B cell (primary cell): ENCODE measurements at regions not wholly inside any gene's neighbourhood (a gene's known extent, or its start where the extent isn't known, plus 50 kb on each side); places are given as distances from the start of the nearest gene placed in this dataset.

Experiments
- ATAC-seq: fragments of 200-7000 bp; cut with Tn5 transposase; one replicate; pipeline ENCODE4 v1.10.0; 2021; ENCODE audit warnings: low read depth, mild to moderate bottlenecking, moderate number of reproducible peaks, moderate library complexity
- CTCF ChIA-PET: fragments of 350-600 bp; sonication (Branson Sonifier 250); formaldehyde crosslinking; loops from one replicate; lab custom pipeline; 2021; ENCODE audit warnings: antibody characterized with exemption, inconsistent platforms; lab: Charles Lee
- POLR2A ChIA-PET: fragments of 350-600 bp; sonication (Branson Sonifier 250); formaldehyde crosslinking; loops from one replicate; lab custom pipeline; 2021; ENCODE audit warnings: antibody characterized with exemption; lab: Charles Lee
- DNase-seq: peaks from one replicate; pipeline ENCODE4 v3.0.0; 2013
- H2AFZ ChIP-seq: 2 replicates; pipeline ENCODE4 v1.6.1; 2012; ENCODE audit warnings: mild to moderate bottlenecking, low read depth, low read length; ENCODE audit not compliant: insufficient read depth, poor library complexity, severe bottlenecking
- H3K27ac ChIP-seq, 2 donors: 1 replicate in 1 of 2; 2 replicates in 1 of 2; pipeline ENCODE4 v1.5.1; 2012 to 2013; ENCODE audit warnings: low read length in 2 of 2, mild to moderate bottlenecking in 2 of 2, moderate library complexity in 1 of 2
- H3K27me3 ChIP-seq, 4 experiments: fragments of 200-600 bp in 1 of 4; sonication (generic) in 1 of 4; replicated peaks in 1 of 4; 1 replicate in 2 of 4; 2 replicates in 2 of 4; pipeline versions ENCODE4 v1.6.1 to v1.7.0; 2013 to 2016; ENCODE audit warnings: low read length in 3 of 4, mild to moderate bottlenecking in 2 of 4, mixed read lengths in 1 of 4, moderate library complexity in 1 of 4; ENCODE audit not compliant: insufficient read depth in 4 of 4, control insufficient read depth in 3 of 4; ENCODE audit errors: control extremely low read depth in 1 of 4
- H3K36me3 ChIP-seq, 2 experiments: replicated peaks in 1 of 2; 1 replicate in 1 of 2; 2 replicates in 1 of 2; pipeline versions ENCODE4 v1.6.1 to v1.7.1; 2013; ENCODE audit warnings: low read length in 1 of 2; ENCODE audit not compliant: insufficient read depth in 2 of 2, control insufficient read depth in 1 of 2; ENCODE audit errors: control extremely low read depth in 1 of 2, extremely low read depth in 1 of 2
- H3K4me1 ChIP-seq, 2 donors: fragments of 200-600 bp in 1 of 2; sonication (generic) in 1 of 2; 1 replicate in 1 of 2; 2 replicates in 1 of 2; pipeline versions ENCODE4 v1.5.1 to v1.6.1; 2013 to 2017; ENCODE audit warnings: low read length in 2 of 2; ENCODE audit not compliant: control insufficient read depth in 2 of 2, insufficient read depth in 2 of 2
- H3K4me2 ChIP-seq: replicated peaks from 2 replicates; pipeline ENCODE3; 2012; ENCODE audit warnings: mild to moderate bottlenecking, low read depth, low read length; ENCODE audit not compliant: poor library complexity, severe bottlenecking
- H3K4me3 ChIP-seq, 5 experiments: fragments of 200-600 bp in 1 of 5; sonication (generic) in 1 of 5; 1 replicate in 3 of 5; 2 replicates in 2 of 5; pipeline versions ENCODE4 v1.5.1 to v1.7.0; 2011 to 2016; ENCODE audit warnings: low read length in 4 of 5, mild to moderate bottlenecking in 4 of 5, low read depth in 2 of 5, control low read depth in 1 of 5, moderate library complexity in 1 of 5; ENCODE audit not compliant: insufficient read depth in 1 of 5; ENCODE audit errors: control extremely low read depth in 1 of 5, extremely low read depth in 1 of 5
- H3K79me2 ChIP-seq: fragments of 200-600 bp; sonication (generic); one replicate; pipeline ENCODE4 v1.6.0; 2016; ENCODE audit warnings: low read length; ENCODE audit not compliant: control insufficient read depth, insufficient read depth
- H3K9ac ChIP-seq: fragments of 200-600 bp; sonication (generic); 2 replicates; pipeline ENCODE4 v1.6.1; 2017; ENCODE audit warnings: mild to moderate bottlenecking, low read length, moderate library complexity
- H3K9me3 ChIP-seq, 3 donors: one replicate each; pipeline versions ENCODE4 v1.6.1 to v1.7.1; 2013; ENCODE audit warnings: low read length in 2 of 3; ENCODE audit not compliant: control insufficient read depth in 2 of 3, insufficient read depth in 1 of 3; ENCODE audit errors: control extremely low read depth in 1 of 3
- H4K20me1 ChIP-seq: 2 replicates; pipeline ENCODE4 v1.6.0; 2012; ENCODE audit warnings: mild to moderate bottlenecking, low read length; ENCODE audit not compliant: insufficient read depth, control insufficient read depth, poor library complexity, severe bottlenecking
- H3K27ac Mint-ChIP-seq: one replicate; pipeline ENCODE4 v1.8.0; 2021; ENCODE audit warnings: mixed read lengths
- H3K27me3 Mint-ChIP-seq: one replicate; pipeline ENCODE4 v1.8.0; 2021; ENCODE audit warnings: mixed read lengths
- H3K4me1 Mint-ChIP-seq: one replicate; pipeline ENCODE4 v1.8.0; 2021; ENCODE audit warnings: mixed read lengths
- H3K4me3 Mint-ChIP-seq: one replicate; pipeline ENCODE4 v1.8.0; 2021; ENCODE audit warnings: mixed read lengths
- H3K9me3 Mint-ChIP-seq: one replicate; pipeline ENCODE4 v1.8.0; 2022; ENCODE audit warnings: mixed read lengths; ENCODE audit not compliant: insufficient read depth
- EZH2 ChIP-seq: IDR thresholded peaks from 2 replicates; pipeline ENCODE4 v1.6.1; 2012; ENCODE audit warnings: borderline replicate concordance, low read depth, mild to moderate bottlenecking, moderate library complexity, low read length; ENCODE audit not compliant: insufficient read depth, poor library complexity, severe bottlenecking
- WGBS: methylation state at CpG from one replicate; pipeline ENCODE4 v1.1.5; 2013; ENCODE audit warnings: missing lambda C conversion rate; ENCODE audit not compliant: insufficient coverage; 5-methylcytosine and 5-hydroxymethylcytosine counted together
- intact Hi-C: fragments of 100-400 bp; cut with micrococcal nuclease; formaldehyde crosslinking; loops from one replicate; pipeline ENCODE4 v1.10.0; 2022
- TF ChIP-seq, protein P1 (sequence below): fragments of 200-600 bp; IDR thresholded peaks from one replicate; pipeline ENCODE4 v1.8.0; 2022; ENCODE audit warnings: antibody characterized with exemption, mild to moderate bottlenecking

GRCh38 chr6:87830907-87831306 is 128.9 kb upstream of the AKIRIN2 start:
- ChIA-PET CTCF (interaction anchor here (0.7 to 9.9 kb wide), 21 partner anchors 9 to 1039 kb away, joined by 3 to 83 read pairs (median 7); partner anchors contain the start of gene AKIRIN2), POLR2A (no interaction called here)
- H3K36me3 ChIP-seq, result no peaks in the 10 kb centered on the region
- no peaks in the 10 kb centered on the region for H3K9me3 ChIP-seq
- no peak overlapping the region for H3K4me3 ChIP-seq
- Mint-ChIP-seq H3K9me3 (no peaks in the 10 kb centered on the region), H3K4me1 (peaks cover 20% of the 10 kb centered on the region), H3K27me3 (no peaks in the 10 kb centered on the region), H3K27ac (no peak overlapping the region), H3K4me3 (no peak overlapping the region)
- H2AFZ ChIP-seq, result no peak overlapping the region
- H4K20me1 ChIP-seq, result no peaks in the 10 kb centered on the region
- no peak overlapping the region for H3K4me2 ChIP-seq
- TF ChIP-seq EZH2, result no peak
- TF ChIP-seq, protein P1, sequence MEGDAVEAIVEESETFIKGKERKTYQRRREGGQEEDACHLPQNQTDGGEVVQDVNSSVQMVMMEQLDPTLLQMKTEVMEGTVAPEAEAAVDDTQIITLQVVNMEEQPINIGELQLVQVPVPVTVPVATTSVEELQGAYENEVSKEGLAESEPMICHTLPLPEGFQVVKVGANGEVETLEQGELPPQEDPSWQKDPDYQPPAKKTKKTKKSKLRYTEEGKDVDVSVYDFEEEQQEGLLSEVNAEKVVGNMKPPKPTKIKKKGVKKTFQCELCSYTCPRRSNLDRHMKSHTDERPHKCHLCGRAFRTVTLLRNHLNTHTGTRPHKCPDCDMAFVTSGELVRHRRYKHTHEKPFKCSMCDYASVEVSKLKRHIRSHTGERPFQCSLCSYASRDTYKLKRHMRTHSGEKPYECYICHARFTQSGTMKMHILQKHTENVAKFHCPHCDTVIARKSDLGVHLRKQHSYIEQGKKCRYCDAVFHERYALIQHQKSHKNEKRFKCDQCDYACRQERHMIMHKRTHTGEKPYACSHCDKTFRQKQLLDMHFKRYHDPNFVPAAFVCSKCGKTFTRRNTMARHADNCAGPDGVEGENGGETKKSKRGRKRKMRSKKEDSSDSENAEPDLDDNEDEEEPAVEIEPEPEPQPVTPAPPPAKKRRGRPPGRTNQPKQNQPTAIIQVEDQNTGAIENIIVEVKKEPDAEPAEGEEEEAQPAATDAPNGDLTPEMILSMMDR, result no peak
- H3K27me3 ChIP-seq, result no peaks in the 10 kb centered on the region
- H3K79me2 ChIP-seq, result no peaks in the 10 kb centered on the region
- H3K4me1 ChIP-seq, result peaks cover 13 to 14% of the 10 kb centered on the region in 2 donors
- 94% methylated on average over 3 of the region's 4 CpGs for WGBS
- H3K27ac ChIP-seq, result no peak overlapping the region
- DNase-seq, result no peak
- H3K9ac ChIP-seq, result no peak overlapping the region
- intact Hi-C loops, result no loop called here
- ATAC-seq, result no peak

- DNase-seq (no peak), ATAC-seq (no peak)
- H3K27me3 Mint-ChIP-seq, result no peaks in the 10 kb centered on the region
- POLR2A ChIA-PET, result interaction anchor here (0.7 kb wide), 1 partner anchor 345 kb away, joined by 17 read pairs; no protein-coding TSS in a partner anchor
- H3K9me3 Mint-ChIP-seq, result no peaks in the 10 kb centered on the region
- Histone ChIP-seq H3K27ac (no peak overlapping the region), H3K27me3 (no peaks in the 10 kb centered on the region), H3K4me1 (peaks cover 23 to 24% of the 10 kb centered on the region in 2 donors), H4K20me1 (no peaks in the 10 kb centered on the region), H3K79me2 (no peaks in the 10 kb centered on the region), H2AFZ (no peak overlapping the region), H3K4me3 (no peak overlapping the region), H3K4me2 (no peak overlapping the region), H3K9me3 (no peaks in the 10 kb centered on the region), H3K9ac (no peak overlapping the region), H3K36me3 (no peaks in the 10 kb centered on the region)
- intact Hi-C loops, result no loop called here
- CTCF ChIA-PET, result interaction anchor here (5.9 kb wide), 1 partner anchor 408 kb away, joined by 83 read pairs; no protein-coding TSS in a partner anchor
- TF ChIP-seq EZH2, result no peak
- TF ChIP-seq, protein P1, result no peak
- peaks cover 32% of the 10 kb centered on the region for H3K4me1 Mint-ChIP-seq
- H3K27ac Mint-ChIP-seq, result no peak overlapping the region
- H3K4me3 Mint-ChIP-seq, result no peak overlapping the region
Observed at GRCh38 chr6:87829622-87830121, 127.6 kb upstream of the AKIRIN2 start.
